BE2C (cell line): ENCODE measurements at regions not wholly inside any gene's neighbourhood (a gene's known extent, or its start where the extent isn't known, plus 50 kb on each side); places are given as distances from the start of the nearest gene placed in this dataset.

Source experiments
- DNase-seq: peaks from one replicate; pipeline ENCODE4 v3.0.0-alpha.2; 2020
- H3K27me3 ChIP-seq: fragments of 250-450 bp; sonication (Bioruptor Pico); 2 replicates; pipeline ENCODE4 v1.5.1; 2020; ENCODE audit warnings: mild to moderate bottlenecking
- H3K36me3 ChIP-seq: fragments of 250-450 bp; sonication (Bioruptor Pico); 2 replicates; pipeline ENCODE4 v1.5.1; 2020; ENCODE audit warnings: mild to moderate bottlenecking
- H3K4me1 ChIP-seq: fragments of 250-450 bp; sonication (Bioruptor Pico); 2 replicates; pipeline ENCODE4 v1.5.1; 2020
- H3K4me3 ChIP-seq: 2 replicates; pipeline ENCODE4 v1.5.1; 2011; ENCODE audit warnings: low read depth, low read length
- H3K9me3 ChIP-seq: fragments of 250-450 bp; sonication (Bioruptor Pico); 2 replicates; pipeline ENCODE4 v1.5.1; 2020
- TF ChIP-seq, protein P1 (sequence below): IDR thresholded peaks from 2 replicates; pipeline ENCODE4 v1.5.1; 2012; ENCODE audit warnings: mild to moderate bottlenecking, low read depth, low read length

DNA sequence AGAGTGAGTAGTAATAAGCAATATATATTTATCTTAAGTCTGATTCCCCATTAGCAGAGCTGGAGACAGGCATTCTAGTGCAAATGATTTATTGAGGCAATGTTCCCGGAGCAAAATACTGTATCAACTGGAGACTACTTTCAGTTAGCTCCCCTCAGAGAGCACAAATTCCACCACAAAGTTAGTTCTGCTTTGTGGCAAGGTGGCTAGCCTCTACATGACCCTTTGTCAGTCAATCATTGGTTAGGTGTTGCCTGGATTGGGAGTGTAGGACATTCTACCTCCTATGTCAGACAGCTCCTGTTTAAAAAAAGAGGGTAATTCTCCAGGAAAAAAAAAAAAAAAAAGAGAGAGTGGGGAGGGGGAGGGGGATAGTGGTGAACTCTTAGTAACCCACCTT, 402.2 kb downstream of the NR4A2 start:
- no peaks in the 10 kb centered on the region for H3K36me3 ChIP-seq
- TF ChIP-seq, protein P1, sequence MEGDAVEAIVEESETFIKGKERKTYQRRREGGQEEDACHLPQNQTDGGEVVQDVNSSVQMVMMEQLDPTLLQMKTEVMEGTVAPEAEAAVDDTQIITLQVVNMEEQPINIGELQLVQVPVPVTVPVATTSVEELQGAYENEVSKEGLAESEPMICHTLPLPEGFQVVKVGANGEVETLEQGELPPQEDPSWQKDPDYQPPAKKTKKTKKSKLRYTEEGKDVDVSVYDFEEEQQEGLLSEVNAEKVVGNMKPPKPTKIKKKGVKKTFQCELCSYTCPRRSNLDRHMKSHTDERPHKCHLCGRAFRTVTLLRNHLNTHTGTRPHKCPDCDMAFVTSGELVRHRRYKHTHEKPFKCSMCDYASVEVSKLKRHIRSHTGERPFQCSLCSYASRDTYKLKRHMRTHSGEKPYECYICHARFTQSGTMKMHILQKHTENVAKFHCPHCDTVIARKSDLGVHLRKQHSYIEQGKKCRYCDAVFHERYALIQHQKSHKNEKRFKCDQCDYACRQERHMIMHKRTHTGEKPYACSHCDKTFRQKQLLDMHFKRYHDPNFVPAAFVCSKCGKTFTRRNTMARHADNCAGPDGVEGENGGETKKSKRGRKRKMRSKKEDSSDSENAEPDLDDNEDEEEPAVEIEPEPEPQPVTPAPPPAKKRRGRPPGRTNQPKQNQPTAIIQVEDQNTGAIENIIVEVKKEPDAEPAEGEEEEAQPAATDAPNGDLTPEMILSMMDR, result no peak

DNA sequence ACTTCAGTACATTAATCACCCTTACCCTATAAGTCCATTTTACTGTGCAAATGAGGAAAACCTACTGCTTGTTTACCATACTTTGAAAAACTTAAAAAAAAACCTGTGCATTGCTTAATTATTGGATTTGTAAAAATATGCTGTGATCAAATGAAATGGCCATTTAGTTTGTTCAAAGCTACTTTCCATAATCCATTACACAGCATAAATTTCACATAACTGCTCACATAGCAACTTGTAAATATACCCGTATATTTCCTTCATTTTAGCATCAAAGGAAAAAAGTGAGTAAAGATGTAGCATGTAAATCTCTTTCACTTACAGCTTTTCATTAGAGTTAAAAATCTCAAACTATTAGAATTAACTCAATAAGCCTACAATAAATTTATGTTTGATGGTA, 415.1 kb downstream of the NR4A2 start:
- Histone ChIP-seq H3K9me3 (no peaks in the 10 kb centered on the region), H3K4me1 (no peaks in the 10 kb centered on the region), H3K4me3 (no peak overlapping the region), H3K36me3 (no peaks in the 10 kb centered on the region), H3K27me3 (no peaks in the 10 kb centered on the region)
- DNase-seq, result no peak
- TF ChIP-seq, protein P1, result no peak

More for the DNA sequence above, 402.2 kb downstream of the NR4A2 start:
- no peaks in the 10 kb centered on the region for H3K27me3 ChIP-seq
- no peaks in the 10 kb centered on the region for H3K4me1 ChIP-seq
- no peak overlapping the region for H3K4me3 ChIP-seq
- no peak for DNase-seq
- no peaks in the 10 kb centered on the region for H3K9me3 ChIP-seq

DNA sequence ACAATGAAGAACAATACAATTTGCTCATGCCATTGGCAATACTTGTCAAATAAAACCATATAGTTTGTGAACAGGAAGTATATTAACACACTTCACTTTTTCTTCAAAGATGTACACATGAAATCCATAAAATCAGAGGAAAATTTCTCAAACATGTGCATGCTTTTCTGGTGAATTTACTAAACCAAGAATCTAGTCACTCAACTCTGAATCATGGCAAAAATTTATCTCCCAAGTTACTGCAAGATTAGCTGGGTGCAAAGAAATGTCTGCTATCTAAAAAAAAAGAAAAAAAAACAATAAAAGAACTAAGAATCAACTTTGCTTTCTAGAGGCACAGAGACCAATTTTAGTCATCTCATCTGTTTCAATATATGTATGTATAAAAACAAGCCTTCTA, 419.2 kb downstream of the NR4A2 start:
- H3K9me3 ChIP-seq, result no peaks in the 10 kb centered on the region
- no peaks in the 10 kb centered on the region for H3K36me3 ChIP-seq
- no peaks in the 10 kb centered on the region for H3K27me3 ChIP-seq
- no peak overlapping the region for H3K4me3 ChIP-seq
- H3K4me1 ChIP-seq, result no peaks in the 10 kb centered on the region
- DNase-seq, result no peak
- TF ChIP-seq, protein P1, result no peak

DNA sequence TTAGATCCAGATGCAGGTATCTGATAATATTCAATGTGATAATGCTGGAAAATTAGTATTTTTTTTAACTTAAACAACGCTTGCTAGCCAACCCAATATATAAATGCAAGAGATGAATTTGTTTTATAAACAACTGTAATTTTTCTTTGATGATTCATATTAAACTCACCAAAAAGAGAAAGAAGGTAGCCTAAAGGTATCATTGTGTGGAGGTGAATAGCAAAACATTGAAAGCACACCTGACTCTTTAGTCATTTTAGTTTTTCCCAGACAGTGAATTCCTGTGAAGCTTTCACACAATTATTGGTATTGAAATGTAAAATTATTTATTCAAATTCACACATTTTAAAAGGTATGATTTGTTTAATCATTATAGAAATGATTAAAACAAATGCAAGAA, 424.0 kb downstream of the NR4A2 start:
- DNase-seq, result no peak
- Histone ChIP-seq H3K4me3 (no peak overlapping the region), H3K4me1 (no peaks in the 10 kb centered on the region), H3K36me3 (no peaks in the 10 kb centered on the region), H3K9me3 (no peaks in the 10 kb centered on the region), H3K27me3 (no peaks in the 10 kb centered on the region)
- TF ChIP-seq, protein P1, result no peak

DNA sequence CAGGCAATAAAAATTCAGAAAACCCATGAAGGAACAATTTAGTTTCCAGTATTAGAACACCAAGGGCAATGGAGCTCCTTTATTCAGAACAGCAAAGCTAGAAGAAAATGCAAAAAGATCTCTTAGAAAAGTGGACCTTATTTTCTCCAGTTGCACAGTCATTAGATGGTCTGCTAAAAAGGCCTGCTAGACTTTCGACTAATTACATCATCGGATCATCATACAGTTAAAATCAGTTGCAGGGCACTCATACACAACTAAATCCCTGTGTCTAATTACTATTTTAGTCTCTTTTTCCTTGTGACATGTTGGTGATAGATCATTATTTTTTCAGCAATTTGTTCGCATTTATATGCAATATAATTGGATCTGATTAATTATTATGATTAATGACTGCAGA, 425.3 kb downstream of the NR4A2 start:
- DNase-seq, result no peak
- Histone ChIP-seq H3K4me3 (no peak overlapping the region), H3K27me3 (no peaks in the 10 kb centered on the region), H3K4me1 (no peaks in the 10 kb centered on the region), H3K36me3 (no peaks in the 10 kb centered on the region), H3K9me3 (no peaks in the 10 kb centered on the region)
- TF ChIP-seq, protein P1, result no peak

DNA sequence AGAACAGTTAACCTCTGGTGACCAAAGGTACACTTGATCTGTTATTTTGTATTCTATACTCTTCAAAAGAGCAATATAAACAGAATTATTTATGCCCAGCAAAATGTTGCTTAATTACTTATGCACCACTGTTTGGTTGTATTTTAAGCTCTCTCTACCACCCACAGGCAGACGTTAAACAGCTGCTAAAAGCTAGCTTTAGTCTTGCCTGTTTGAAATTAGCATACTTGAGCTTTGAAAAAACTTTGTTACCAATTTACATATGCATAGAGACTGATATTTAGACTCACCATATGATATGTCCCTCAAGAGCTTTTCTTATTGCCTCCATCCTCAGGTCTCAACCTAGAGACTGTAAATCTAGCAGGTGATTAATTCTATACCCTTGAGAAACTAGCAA, 426.9 kb downstream of the NR4A2 start:
- Histone ChIP-seq H3K36me3 (no peaks in the 10 kb centered on the region), H3K4me3 (no peak overlapping the region), H3K9me3 (no peaks in the 10 kb centered on the region), H3K27me3 (no peaks in the 10 kb centered on the region), H3K4me1 (no peaks in the 10 kb centered on the region)
- TF ChIP-seq, protein P1, result no peak
- DNase-seq, result no peak
